H1 (cell line): ENCODE measurements at regions not wholly inside any gene's neighbourhood (a gene's known extent, or its start where the extent isn't known, plus 50 kb on each side); places are given as distances from the start of the nearest gene placed in this dataset.

Experiments
- CTCF ChIA-PET: fragments of 300-600 bp; sonication (Branson Sonifier 250); formaldehyde crosslinking; loops from one replicate; lab custom pipeline; 2021; ENCODE audit not compliant: partially characterized antibody; lab: Charles Lee
- POLR2A ChIA-PET: fragments of 300-600 bp; sonication (Branson Sonifier 250); formaldehyde crosslinking; loops from one replicate; lab custom pipeline; 2021; ENCODE audit warnings: inconsistent platforms; ENCODE audit not compliant: partially characterized antibody; lab: Charles Lee
- DNase-seq, 2 experiments: peaks; one replicate each; pipeline versions ENCODE4 v3.0.0 to v3.0.0-alpha.2; 2010 to 2022; ENCODE audit warnings: low spot score in 2 of 2, low read depth in 1 of 2, mixed read lengths in 1 of 2
- FAIRE-seq: peaks from 2 replicates; lab custom pipeline; 2011; peaks lifted over from hg19 to GRCh38; lab: Jason Lieb, UNC
- H2AFZ ChIP-seq: 2 replicates; pipeline ENCODE4 v1.8.1; 2012; ENCODE audit warnings: low read length, inconsistent platforms
- H2AK5ac ChIP-seq: 2 replicates; pipeline ENCODE4 v1.6.1; 2013; ENCODE audit warnings: low read depth, low read length
- H2BK120ac ChIP-seq: replicated peaks from 2 replicates; pipeline ENCODE3; 2013; ENCODE audit warnings: low read depth, low read length, inconsistent platforms
- H2BK12ac ChIP-seq: 2 replicates; pipeline ENCODE4 v1.6.1; 2013; ENCODE audit warnings: low read depth, low read length
- H2BK15ac ChIP-seq: 2 replicates; pipeline ENCODE4 v1.6.1; 2013; ENCODE audit warnings: low read length
- H2BK20ac ChIP-seq: 2 replicates; pipeline ENCODE4 v1.6.1; 2013; ENCODE audit warnings: low read length
- H2BK5ac ChIP-seq: 2 replicates; pipeline ENCODE4 v1.6.1; 2013; ENCODE audit warnings: low read depth, low read length
- H3K14ac ChIP-seq: 2 replicates; pipeline ENCODE4 v1.6.1; 2013; ENCODE audit warnings: inconsistent platforms; ENCODE audit not compliant: insufficient read length
- H3K18ac ChIP-seq: 2 replicates; pipeline ENCODE4 v1.6.1; 2013; ENCODE audit warnings: low read length; ENCODE audit errors: extremely low read depth
- H3K23ac ChIP-seq: 2 replicates; pipeline ENCODE4 v1.6.1; 2013; ENCODE audit warnings: inconsistent platforms; ENCODE audit not compliant: insufficient read length
- H3K23me2 ChIP-seq: 2 replicates; pipeline ENCODE4 v1.6.1; 2013; ENCODE audit warnings: low read depth, low read length
- H3K27ac ChIP-seq: 2 replicates; pipeline ENCODE4 v1.6.1; 2011; ENCODE audit warnings: low read depth, low read length, inconsistent platforms
- H3K27me3 ChIP-seq, 4 experiments: replicated peaks in 1 of 4; 1 replicate in 1 of 4; 2 replicates in 3 of 4; pipeline versions ENCODE4 v1.6.1 to v1.8.1; 2011 to 2013; ENCODE audit warnings: low read length in 3 of 4, mild to moderate bottlenecking in 3 of 4, inconsistent platforms in 2 of 4, mixed read lengths in 2 of 4, moderate library complexity in 1 of 4; ENCODE audit not compliant: control insufficient read depth in 3 of 4, insufficient read depth in 3 of 4; ENCODE audit errors: extremely low read depth in 1 of 4
- H3K36me3 ChIP-seq, 4 experiments: 2 replicates each; pipeline versions ENCODE4 v1.6.1 to v1.8.1; 2011 to 2013; ENCODE audit warnings: mild to moderate bottlenecking in 4 of 4, low read length in 3 of 4, moderate library complexity in 2 of 4, control low read depth in 1 of 4, inconsistent platforms in 1 of 4; ENCODE audit not compliant: insufficient read depth in 4 of 4, control insufficient read depth in 2 of 4
- H3K4ac ChIP-seq: replicated peaks from 2 replicates; pipeline ENCODE3; 2013; ENCODE audit warnings: low read length, low read depth, mixed read lengths, inconsistent platforms; ENCODE audit not compliant: insufficient read length
- H3K4me1 ChIP-seq, 4 experiments: replicated peaks in 1 of 4; 1 replicate in 1 of 4; 2 replicates in 3 of 4; pipeline versions ENCODE4 v1.6.1 to v1.8.1; 2011 to 2013; ENCODE audit warnings: low read length in 3 of 4, inconsistent platforms in 2 of 4, mixed read lengths in 1 of 4; ENCODE audit not compliant: insufficient read depth in 4 of 4, control insufficient read depth in 3 of 4
- H3K4me2 ChIP-seq, 2 experiments: 2 replicates each; pipeline versions ENCODE4 v1.6.1 to v1.8.1; 2011 to 2013; ENCODE audit warnings: low read depth in 2 of 2, low read length in 2 of 2, control low read depth in 1 of 2, inconsistent platforms in 1 of 2, mild to moderate bottlenecking in 1 of 2; ENCODE audit not compliant: insufficient read depth in 1 of 2
- H3K4me3 ChIP-seq, 4 experiments: fragments of 200-600, 300-600 bp in 1 of 4; sonication (generic), shearing (Covaris generic), sonication (Bioruptor Twin) in 1 of 4; 2 replicates each; pipeline versions ENCODE4 v1.5.1 to v1.8.1; 2011 to 2016; ENCODE audit warnings: low read length in 4 of 4, low read depth in 3 of 4, control low read depth in 2 of 4, inconsistent platforms in 2 of 4, mild to moderate bottlenecking in 2 of 4, mixed read lengths in 1 of 4, moderate library complexity in 1 of 4; ENCODE audit not compliant: insufficient read depth in 2 of 4; ENCODE audit errors: extremely low read depth in 1 of 4
- H3K56ac ChIP-seq: replicated peaks from 2 replicates; pipeline ENCODE3; 2013; ENCODE audit warnings: low read depth, mild to moderate bottlenecking, mixed read lengths, low read length, inconsistent platforms; ENCODE audit not compliant: insufficient read length
- H3K79me1 ChIP-seq: 2 replicates; pipeline ENCODE4 v1.6.1; 2013; ENCODE audit warnings: low read depth, low read length, control low read depth
- H3K79me2 ChIP-seq, 2 experiments: 2 replicates each; pipeline versions ENCODE4 v1.6.1 to v1.8.1; 2012 to 2013; ENCODE audit warnings: low read length in 2 of 2, mild to moderate bottlenecking in 2 of 2, inconsistent platforms in 1 of 2; ENCODE audit not compliant: insufficient read depth in 2 of 2, control insufficient read depth in 1 of 2
- H3K9ac ChIP-seq, 4 experiments: replicated peaks in 1 of 4; 1 replicate in 1 of 4; 2 replicates in 3 of 4; pipeline versions ENCODE4 v1.6.1 to v1.8.1; 2011 to 2013; ENCODE audit warnings: low read depth in 3 of 4, low read length in 3 of 4, control low read depth in 2 of 4, mild to moderate bottlenecking in 2 of 4, moderate library complexity in 2 of 4, inconsistent platforms in 1 of 4; ENCODE audit errors: extremely low read depth in 1 of 4
- H3K9me3 ChIP-seq, 2 experiments: 2 replicates each; pipeline versions ENCODE4 v1.6.1 to v1.8.1; 2012 to 2013; ENCODE audit warnings: mild to moderate bottlenecking in 2 of 2, moderate library complexity in 2 of 2, control low read depth in 1 of 2, inconsistent platforms in 1 of 2, low read depth in 1 of 2, low read length in 1 of 2, mixed read lengths in 1 of 2; ENCODE audit not compliant: insufficient read depth in 2 of 2
- H4K20me1 ChIP-seq, 2 experiments: replicated peaks in 1 of 2; 2 replicates each; pipeline versions ENCODE3 to v1.8.1; 2011 to 2013; ENCODE audit warnings: inconsistent platforms in 2 of 2, low read length in 2 of 2, mild to moderate bottlenecking in 1 of 2; ENCODE audit not compliant: insufficient read depth in 2 of 2, control insufficient read depth in 1 of 2
- H4K5ac ChIP-seq: 2 replicates; pipeline ENCODE4 v1.6.1; 2013; ENCODE audit warnings: low read length, low read depth, mixed read lengths, inconsistent platforms; ENCODE audit not compliant: insufficient read length
- H4K8ac ChIP-seq: 2 replicates; pipeline ENCODE4 v1.8.0; 2013; ENCODE audit warnings: mild to moderate bottlenecking, moderate library complexity, low read length, inconsistent platforms; ENCODE audit not compliant: insufficient read depth; ENCODE audit errors: extremely low read depth
- H4K91ac ChIP-seq: replicated peaks from 2 replicates; pipeline ENCODE3; 2013; ENCODE audit warnings: low read length, mixed read lengths, inconsistent platforms; ENCODE audit not compliant: insufficient read length
- CEBPB ChIP-seq: IDR thresholded peaks from 2 replicates; pipeline ENCODE4 v1.6.1; 2012; ENCODE audit warnings: low read depth, low read length
- HDAC2 ChIP-seq, 2 experiments: fragments of 300-600 bp in 1 of 2; sonication (generic) in 1 of 2; IDR thresholded peaks; 2 replicates each; pipeline ENCODE4 v1.6.1; 2011 to 2012; ENCODE audit warnings: low read depth in 2 of 2, low read length in 2 of 2, mild to moderate bottlenecking in 2 of 2, moderate library complexity in 2 of 2, borderline replicate concordance in 1 of 2, inconsistent platforms in 1 of 2
- KDM1A ChIP-seq: fragments of 200-600, 300-600 bp; sonication (generic); IDR thresholded peaks from 2 replicates; pipeline ENCODE4 v1.7.1; 2016; ENCODE audit warnings: mild to moderate bottlenecking, low read length, borderline replicate concordance
- RXRA ChIP-seq: IDR thresholded peaks from 2 replicates; pipeline ENCODE4 v1.6.1; 2011; ENCODE audit warnings: low read depth, mild to moderate bottlenecking, low read length, moderate library complexity; ENCODE audit not compliant: insufficient read depth
- SIX5 ChIP-seq: IDR thresholded peaks from 2 replicates; pipeline ENCODE4 v1.6.1; 2011; ENCODE audit warnings: mild to moderate bottlenecking, low read depth, low read length
- WGBS, 2 experiments: shearing (Covaris generic) in 1 of 2; methylation state at CpG; one replicate each; pipeline versions ENCODE4 v1.1.6 to v1.1.7; 2013 to 2015; ENCODE audit warnings: low lambda C conversion rate in 2 of 2, mixed read lengths in 2 of 2, inconsistent platforms in 1 of 2, low coverage in 1 of 2, missing lambda C conversion rate in 1 of 2; ENCODE audit not compliant: insufficient replicate concordance in 2 of 2, insufficient coverage in 1 of 2, insufficient read length in 1 of 2; ENCODE audit errors: extremely low coverage in 1 of 2, missing lambda C conversion rate in 1 of 2; 5-methylcytosine and 5-hydroxymethylcytosine counted together
- TF ChIP-seq, protein P1 (sequence below): IDR thresholded peaks from 2 replicates; pipeline ENCODE4 v1.6.1; 2011; ENCODE audit warnings: low read depth, mild to moderate bottlenecking, low read length; ENCODE audit not compliant: insufficient read depth
- TF ChIP-seq, protein P2 (sequence below): IDR thresholded peaks from 2 replicates; pipeline ENCODE4 v1.6.1; 2012; ENCODE audit warnings: inconsistent platforms

DNA sequence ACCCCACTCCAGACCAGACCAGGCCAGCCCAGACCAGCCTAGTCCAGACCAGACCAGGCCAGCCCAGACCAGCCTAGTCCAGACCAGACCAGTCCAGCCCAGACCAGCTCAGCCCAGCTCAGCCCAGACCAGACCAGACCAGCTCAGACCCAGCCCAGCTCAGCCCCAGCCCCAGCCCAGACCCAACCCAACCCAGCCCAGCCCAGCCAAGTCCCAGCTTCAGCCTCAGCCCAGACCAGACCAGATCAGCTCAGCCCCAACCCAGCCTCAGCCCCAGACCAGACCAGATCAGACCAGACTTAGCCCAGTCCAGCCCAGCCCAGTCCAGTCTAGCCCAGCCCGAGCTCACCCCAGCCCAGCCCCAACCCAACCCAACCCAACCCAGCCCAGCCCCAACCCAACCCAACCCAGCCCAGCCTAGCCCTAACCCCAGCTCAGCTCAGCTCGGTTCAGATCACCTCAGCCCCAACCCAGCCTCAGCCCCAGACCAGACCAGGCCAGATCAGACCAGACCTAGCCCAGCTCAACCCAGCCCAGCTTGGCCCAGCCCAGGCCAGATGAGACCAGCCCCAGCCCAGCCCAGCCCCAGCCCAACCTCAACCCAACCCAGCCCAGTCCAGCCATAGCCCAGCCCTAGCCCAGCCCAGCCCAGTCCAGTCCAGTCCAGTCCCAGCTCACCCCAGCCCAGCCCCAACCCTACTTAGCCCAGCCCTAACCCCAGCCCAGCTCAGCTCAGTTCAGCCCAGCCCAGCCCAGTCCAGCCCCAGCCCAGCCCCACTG, 204.7 kb downstream of the BCL11B start:
- POLR2A ChIA-PET, result no interaction called here
- TF ChIP-seq SIX5 (no peak), RXRA (no peak), CEBPB (no peak), KDM1A (no peak), HDAC2 (IDR thresholded peaks at IDR 0.05; ENCODE audit: borderline replicate concordance in 1 of 2, low read depth in 2 of 2, low read length in 2 of 2) (no peak)
- TF ChIP-seq, protein P1, sequence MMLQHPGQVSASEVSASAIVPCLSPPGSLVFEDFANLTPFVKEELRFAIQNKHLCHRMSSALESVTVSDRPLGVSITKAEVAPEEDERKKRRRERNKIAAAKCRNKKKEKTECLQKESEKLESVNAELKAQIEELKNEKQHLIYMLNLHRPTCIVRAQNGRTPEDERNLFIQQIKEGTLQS, result no peak
- TF ChIP-seq, protein P2, sequence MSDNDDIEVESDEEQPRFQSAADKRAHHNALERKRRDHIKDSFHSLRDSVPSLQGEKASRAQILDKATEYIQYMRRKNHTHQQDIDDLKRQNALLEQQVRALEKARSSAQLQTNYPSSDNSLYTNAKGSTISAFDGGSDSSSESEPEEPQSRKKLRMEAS, result no peak

More for the DNA sequence above, 204.7 kb downstream of the BCL11B start:
- H3K36me3 ChIP-seq, result no peaks in the 10 kb centered on the region
- H3K56ac ChIP-seq, result no peak overlapping the region
- no peak overlapping the region for H2BK120ac ChIP-seq
- H2BK15ac ChIP-seq, result no peak overlapping the region
- no peaks in the 10 kb centered on the region for H3K4me1 ChIP-seq
- no peak overlapping the region for H3K9ac ChIP-seq
- H3K23me2 ChIP-seq, result no peaks in the 10 kb centered on the region
- H4K20me1 ChIP-seq, result no peaks in the 10 kb centered on the region
- H2BK12ac ChIP-seq, result no peak overlapping the region
- no peaks in the 10 kb centered on the region for H3K79me1 ChIP-seq
- CTCF ChIA-PET, result interaction anchor here (2.0 kb wide), 1 partner anchor 10 kb away, joined by 7 read pairs; no protein-coding TSS in a partner anchor
- H2AK5ac ChIP-seq, result no peak overlapping the region
- FAIRE-seq (no peak), DNase-seq (peak in 1 of 2 experiments; percentile 28)
- H3K4me3 ChIP-seq, result no peak overlapping the region
- H3K27ac ChIP-seq, result no peak overlapping the region
- H3K18ac ChIP-seq, result no peak overlapping the region
- no peak overlapping the region for H3K4me2 ChIP-seq
- no peak overlapping the region for H4K91ac ChIP-seq
- no peak overlapping the region for H3K14ac ChIP-seq
- H2AFZ ChIP-seq, result no peak overlapping the region
- H3K27me3 ChIP-seq, result no peaks in the 10 kb centered on the region
- no peak overlapping the region for H2BK5ac ChIP-seq
- no peak overlapping the region for H4K5ac ChIP-seq
- H3K4ac ChIP-seq, result no peak overlapping the region
- H2BK20ac ChIP-seq, result no peak overlapping the region
- WGBS, 2 experiments, result no CpG with 5 or more reads among the region's 2 CpGs
- H4K8ac ChIP-seq, result no peak overlapping the region
- peaks cover 0 to 12% of the 10 kb centered on the region in 2 experiments; a peak in 2 of 4 replicates for H3K9me3 ChIP-seq
- H3K79me2 ChIP-seq, result no peaks in the 10 kb centered on the region
- no peak overlapping the region for H3K23ac ChIP-seq
